K562 (cell line): ENCODE measurements at regions not wholly inside any gene's neighbourhood (a gene's known extent, or its start where the extent isn't known, plus 50 kb on each side); places are given as distances from the start of the nearest gene placed in this dataset.

Experiments used
- ATAC-seq: fragments of 200-7000 bp; cut with Tn5 transposase; 3 replicates; pipeline ENCODE4 v1.9.1; 2020; ENCODE audit warnings: moderate library complexity
- BruUV-seq: library from RNA; stranded (reverse); fragments of 400-500 nt; replicated peaks from 2 replicates; lab custom pipeline; 2021; lab: Mats Ljungman, UMichigan
- CTCF ChIA-PET: fragments of 300-600 bp; formaldehyde crosslinking; extraction: SDS; loops from one replicate; lab custom pipeline; 2021; ENCODE audit warnings: low intra/inter-chr PET ratio; lab: Yijun Ruan, JAX
- POLR2A ChIA-PET: fragments of 300-600, 350-650 bp; sonication (Branson Sonifier 250); formaldehyde crosslinking; extraction: SDS; loops from one replicate; lab custom pipeline; 2021; ENCODE audit warnings: antibody characterized with exemption, inconsistent platforms; lab: Yijun Ruan, JAX
- DNase-seq, 4 experiments: peaks; one replicate each; pipeline versions ENCODE4 v3.0.0 to v3.0.0-alpha.2; 2011 to 2018; ENCODE audit warnings: low spot score in 3 of 4, mixed read lengths in 3 of 4; ENCODE audit errors: extremely low read depth in 1 of 4
- FAIRE-seq: peaks from 2 replicates; lab custom pipeline; 2011; peaks lifted over from hg19 to GRCh38; lab: Jason Lieb, UNC
- H2AFZ ChIP-seq: 2 replicates; pipeline ENCODE4 v1.6.0; 2011; ENCODE audit warnings: low read depth, low read length, control low read depth, inconsistent platforms
- H3K27ac ChIP-seq: fragments of 200-600 bp; 3 replicates; pipeline ENCODE4 v1.8.0; 2011; ENCODE audit warnings: low read depth, mild to moderate bottlenecking, control low read depth, inconsistent platforms, low read length, moderate library complexity, mixed read lengths; ENCODE audit errors: extremely low read depth
- H3K27me3 ChIP-seq, 2 experiments: fragments of 300-600 bp in 1 of 2; 2 replicates in 1 of 2; 3 replicates in 1 of 2; pipeline versions ENCODE4 v1.6.0 to v1.8.0; 2011; ENCODE audit warnings: inconsistent platforms in 2 of 2, low read length in 2 of 2, mild to moderate bottlenecking in 1 of 2, mixed read lengths in 1 of 2, moderate library complexity in 1 of 2; ENCODE audit not compliant: control insufficient read depth in 2 of 2, insufficient read depth in 2 of 2
- H3K36me3 ChIP-seq: fragments of 300-600 bp; 3 replicates; pipeline ENCODE4 v1.8.0; 2011; ENCODE audit warnings: mild to moderate bottlenecking, low read length, inconsistent platforms; ENCODE audit not compliant: control insufficient read depth, insufficient read depth
- H3K4me1 ChIP-seq, 2 experiments: fragments of 200-600 bp in 1 of 2; replicated peaks in 1 of 2; 2 replicates in 1 of 2; 3 replicates in 1 of 2; pipeline versions ENCODE4 v1.5.1 to v1.8.0; 2011; ENCODE audit warnings: inconsistent platforms in 2 of 2, low read length in 2 of 2, mild to moderate bottlenecking in 1 of 2, mixed read lengths in 1 of 2, moderate library complexity in 1 of 2; ENCODE audit not compliant: control insufficient read depth in 2 of 2, insufficient read depth in 2 of 2
- H3K4me2 ChIP-seq: 2 replicates; pipeline ENCODE4 v1.6.1; 2011; ENCODE audit warnings: low read length, control low read depth, inconsistent platforms, mixed read lengths; ENCODE audit not compliant: insufficient read depth
- H3K4me3 ChIP-seq: fragments of 200-600 bp; sonication (generic), shearing (Covaris generic); 2 replicates; pipeline ENCODE4 v1.5.1; 2016; ENCODE audit warnings: control low read depth, inconsistent platforms
- H3K79me2 ChIP-seq: fragments of 200-600 bp; 3 replicates; pipeline ENCODE4 v1.8.0; 2011; ENCODE audit warnings: low read length, inconsistent platforms; ENCODE audit not compliant: control insufficient read depth, insufficient read depth
- H3K9ac ChIP-seq, 2 experiments: 2 replicates each; pipeline versions ENCODE4 v1.6.0 to v1.6.1; 2011; ENCODE audit warnings: low read depth in 2 of 2, low read length in 2 of 2, control low read depth in 1 of 2, inconsistent platforms in 1 of 2, mild to moderate bottlenecking in 1 of 2, mixed read lengths in 1 of 2; ENCODE audit not compliant: insufficient read depth in 1 of 2
- H3K9me1 ChIP-seq: one replicate; pipeline ENCODE4 v1.6.0; 2011; ENCODE audit warnings: inconsistent platforms, mild to moderate bottlenecking, low read length, moderate library complexity; ENCODE audit not compliant: control insufficient read depth, insufficient read depth
- H3K9me3 ChIP-seq: replicated peaks from 2 replicates; pipeline ENCODE4 v1.5.1; 2011; ENCODE audit warnings: low read depth, low read length, inconsistent platforms; ENCODE audit not compliant: control insufficient read depth, insufficient read depth
- H4K20me1 ChIP-seq: replicated peaks from 2 replicates; pipeline ENCODE4 v1.6.1; 2011; ENCODE audit warnings: low read length, inconsistent platforms, mixed read lengths; ENCODE audit not compliant: control insufficient read depth, insufficient read depth
- BACH1 ChIP-seq: fragments of 200-800 bp; sonication (Bioruptor generic); IDR thresholded peaks from 2 replicates; pipeline ENCODE4 v1.6.1; 2016; ENCODE audit warnings: missing genetic modification characterization, missing compliant biosample characterization
- CAMTA2 ChIP-seq: fragments of 250-450 bp; sonication (Bioruptor Pico); conservative IDR thresholded peaks from 2 replicates; pipeline ENCODE4 v1.5.1; 2022
- NFRKB ChIP-seq: fragments of 450-650 bp; IDR thresholded peaks from 2 replicates; pipeline ENCODE4 v1.6.1; 2016; ENCODE audit warnings: low read depth
- PHB ChIP-seq: fragments of 250-450 bp; sonication (Bioruptor Pico); IDR thresholded peaks from 2 replicates; pipeline ENCODE4 v1.5.0; 2021
- PURB ChIP-seq: sonication (generic); formaldehyde crosslinking; IDR thresholded peaks from 2 replicates; pipeline ENCODE4 v1.9.0; 2021; ENCODE audit warnings: low read depth, mild to moderate bottlenecking, missing genetic modification reagents
- SIN3A ChIP-seq, 2 experiments: fragments of 150-350 bp in 1 of 2; IDR thresholded peaks; 2 replicates each; pipeline ENCODE4 v1.6.1; 2011 to 2016; ENCODE audit warnings: borderline replicate concordance in 2 of 2, low read depth in 2 of 2, low read length in 2 of 2, mild to moderate bottlenecking in 2 of 2, moderate library complexity in 2 of 2; ENCODE audit not compliant: control insufficient read depth in 1 of 2
- TAF7 ChIP-seq: fragments of 450-650 bp; IDR thresholded peaks from 2 replicates; pipeline ENCODE4 v1.6.1; 2016; ENCODE audit warnings: missing genetic modification characterization, missing compliant biosample characterization
- ZKSCAN8 ChIP-seq: fragments of 200-800 bp; sonication (Bioruptor generic); IDR thresholded peaks from 2 replicates; pipeline ENCODE4 v1.6.1; 2016; ENCODE audit warnings: missing genetic modification characterization, missing compliant biosample characterization
- WGBS: fragments of 100-300 bp; shearing (Covaris generic); methylation state at CpG from one replicate; pipeline ENCODE4 v1.1.6; 2016; ENCODE audit warnings: low coverage, mixed read lengths; ENCODE audit not compliant: insufficient coverage; ENCODE audit errors: missing lambda C conversion rate; 5-methylcytosine and 5-hydroxymethylcytosine counted together
- in situ Hi-C: fragments of 300-500 bp; cut with MboI; formaldehyde crosslinking; loops from 4 replicates; pipeline ENCODE4 v1.15.0; 2018; ENCODE audit warnings: inconsistent platforms, mixed read lengths
- intact Hi-C: fragments of 100-400 bp; cut with micrococcal nuclease; formaldehyde crosslinking; loops from 2 replicates; pipeline ENCODE4 v1.14.2; 2022
- TF ChIP-seq, protein P1 (sequence below): fragments of 450-650 bp; formaldehyde crosslinking; IDR thresholded peaks from 2 replicates; pipeline ENCODE4 v1.4.0; 2020; ENCODE audit warnings: mild to moderate bottlenecking, moderate library complexity
- TF ChIP-seq, protein P2 (sequence below): fragments of 450-650 bp; IDR thresholded peaks from one replicate; pipeline ENCODE4 v1.6.1; 2018; ENCODE audit warnings: mild to moderate bottlenecking, moderate library complexity; ENCODE audit not compliant: partially characterized antibody
- TF ChIP-seq, protein P3 (sequence below), 3 experiments: IDR thresholded peaks in 2 of 3; conservative IDR thresholded peaks in 1 of 3; 2 replicates each; pipeline ENCODE4 v1.5.1; 2011 to 2012; ENCODE audit warnings: low read length in 3 of 3, mild to moderate bottlenecking in 3 of 3, control low read depth in 2 of 3, improper control_type of control experiment in 1 of 3, inconsistent platforms in 1 of 3, low read depth in 1 of 3, mixed read lengths in 1 of 3, moderate library complexity in 1 of 3; ENCODE audit not compliant: insufficient read depth in 2 of 3

DNA sequence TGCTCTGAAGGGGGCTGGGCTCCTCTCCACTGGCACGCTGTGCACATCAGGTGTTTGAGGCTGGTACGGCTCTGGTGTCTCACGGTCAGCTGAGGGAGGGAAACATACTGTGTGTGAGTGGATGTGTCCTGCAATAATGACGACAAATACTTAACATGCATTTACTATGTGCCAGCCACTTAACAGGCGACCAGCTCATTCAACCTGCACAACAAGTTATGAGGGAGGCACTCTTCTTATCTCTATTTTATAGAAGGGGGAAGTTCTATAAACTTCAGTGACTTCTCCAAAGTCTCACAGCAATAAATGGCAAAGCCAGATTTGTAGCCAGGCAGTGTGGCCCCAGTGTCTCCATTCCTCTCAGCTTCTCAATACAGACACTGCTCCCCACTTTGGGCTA is 83.1 kb upstream of the LINGO1 start:
- Histone ChIP-seq H3K36me3 (no peaks in the 10 kb centered on the region), H3K4me2 (no peak overlapping the region), H4K20me1 (0 out of 2 replicates have a peak, but pooled peaks cover 6% of the 10 kb centered on the region), H3K79me2 (no peaks in the 10 kb centered on the region), H3K27me3 (peaks cover 7 to 29% of the 10 kb centered on the region in 2 experiments; a peak in 4 of 5 replicates), H3K4me3 (no peak overlapping the region), H2AFZ (no peak overlapping the region), H3K9me1 (peaks cover 3% of the 10 kb centered on the region), H3K4me1 (peaks cover 0 to 35% of the 10 kb centered on the region in 2 experiments; a peak in 2 of 5 replicates), H3K9me3 (no peaks in the 10 kb centered on the region), H3K27ac (no peak overlapping the region), H3K9ac (no peak overlapping the region)
- ATAC-seq = no peak
- DNase-seq = no peak
- ChIA-PET CTCF (no interaction called here), POLR2A (interaction anchor here (1.7 kb wide), 1 partner anchor 10 kb away, joined by 4 read pairs; no protein-coding TSS in a partner anchor)
- no TSS peak for BruUV-seq
- in situ Hi-C loops = no loop called here
- TF ChIP-seq ZKSCAN8 (CRISPR knock-in tag) = 0 out of 2 replicates have a peak, but pooled peaks have one; percentile 2
- TF ChIP-seq, protein P1, sequence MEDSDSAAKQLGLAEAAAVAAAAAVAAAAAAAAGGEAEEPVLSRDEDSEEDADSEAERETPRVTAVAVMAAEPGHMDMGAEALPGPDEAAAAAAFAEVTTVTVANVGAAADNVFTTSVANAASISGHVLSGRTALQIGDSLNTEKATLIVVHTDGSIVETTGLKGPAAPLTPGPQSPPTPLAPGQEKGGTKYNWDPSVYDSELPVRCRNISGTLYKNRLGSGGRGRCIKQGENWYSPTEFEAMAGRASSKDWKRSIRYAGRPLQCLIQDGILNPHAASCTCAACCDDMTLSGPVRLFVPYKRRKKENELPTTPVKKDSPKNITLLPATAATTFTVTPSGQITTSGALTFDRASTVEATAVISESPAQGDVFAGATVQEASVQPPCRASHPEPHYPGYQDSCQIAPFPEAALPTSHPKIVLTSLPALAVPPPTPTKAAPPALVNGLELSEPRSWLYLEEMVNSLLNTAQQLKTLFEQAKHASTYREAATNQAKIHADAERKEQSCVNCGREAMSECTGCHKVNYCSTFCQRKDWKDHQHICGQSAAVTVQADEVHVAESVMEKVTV (CRISPR knock-in tag) = no peak
- WGBS = 9% methylated on average over 5 of the region's 5 CpGs
- intact Hi-C loops = no loop called here
- FAIRE-seq = no peak

DNA sequence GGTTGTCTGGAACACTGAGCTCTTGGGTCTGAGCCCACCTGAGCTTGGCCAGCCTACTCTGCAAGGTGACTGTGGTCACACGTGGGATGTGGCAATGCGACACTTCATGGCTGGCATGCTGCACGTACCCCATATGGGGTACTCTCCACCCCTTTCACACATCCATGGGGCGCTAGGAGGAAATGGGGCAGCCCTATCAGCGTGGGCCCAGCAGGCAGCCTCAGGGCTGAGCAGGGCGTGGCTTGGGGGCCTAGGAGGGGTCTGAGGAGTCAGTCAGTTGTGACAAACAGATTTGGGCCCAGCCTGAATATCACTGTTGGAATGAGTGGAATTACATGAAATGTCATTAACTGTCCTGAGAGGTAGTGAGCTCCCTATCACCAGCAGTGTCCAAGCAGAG is 82.3 kb upstream of the LINGO1 start:
- Histone ChIP-seq H3K9me3 (no peaks in the 10 kb centered on the region), H4K20me1 (0 out of 2 replicates have a peak, but pooled peaks cover 6% of the 10 kb centered on the region), H3K27me3 (peaks cover 9 to 37% of the 10 kb centered on the region in 2 experiments; a peak in 4 of 5 replicates), H3K4me3 (no peak overlapping the region), H3K9me1 (peaks cover 3% of the 10 kb centered on the region), H3K79me2 (no peaks in the 10 kb centered on the region), H3K4me2 (no peak overlapping the region), H3K27ac (no peak overlapping the region), H3K9ac (peak overlapping the region in 1 of 2 experiments; percentile 61; a peak in 1 of 4 replicates), H3K4me1 (peaks cover 0 to 30% of the 10 kb centered on the region in 2 experiments; a peak in 2 of 5 replicates), H3K36me3 (no peaks in the 10 kb centered on the region), H2AFZ (no peak overlapping the region)
- in situ Hi-C loops = no loop called here
- FAIRE-seq (no peak), ATAC-seq (no peak), DNase-seq (no peak)
- POLR2A ChIA-PET = interaction anchor here (1.7 kb wide), 1 partner anchor 9 kb away, joined by 4 read pairs; no protein-coding TSS in a partner anchor
- intact Hi-C loops = no loop called here
- CTCF ChIA-PET = no interaction called here
- WGBS = 5% methylated on average over 6 of the region's 6 CpGs
- BruUV-seq = no TSS peak
- no peak for TF ChIP-seq PURB (CRISPR knock-in tag)
- TF ChIP-seq BACH1 (tag) = no peak
- TF ChIP-seq NFRKB = no peak
- no peak for TF ChIP-seq TAF7
- TF ChIP-seq PHB (CRISPR knock-in tag) = no peak
- TF ChIP-seq, protein P2, sequence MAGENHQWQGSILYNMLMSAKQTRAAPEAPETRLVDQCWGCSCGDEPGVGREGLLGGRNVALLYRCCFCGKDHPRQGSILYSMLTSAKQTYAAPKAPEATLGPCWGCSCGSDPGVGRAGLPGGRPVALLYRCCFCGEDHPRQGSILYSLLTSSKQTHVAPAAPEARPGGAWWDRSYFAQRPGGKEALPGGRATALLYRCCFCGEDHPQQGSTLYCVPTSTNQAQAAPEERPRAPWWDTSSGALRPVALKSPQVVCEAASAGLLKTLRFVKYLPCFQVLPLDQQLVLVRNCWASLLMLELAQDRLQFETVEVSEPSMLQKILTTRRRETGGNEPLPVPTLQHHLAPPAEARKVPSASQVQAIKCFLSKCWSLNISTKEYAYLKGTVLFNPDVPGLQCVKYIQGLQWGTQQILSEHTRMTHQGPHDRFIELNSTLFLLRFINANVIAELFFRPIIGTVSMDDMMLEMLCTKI = no peak
- TF ChIP-seq, protein P3, sequence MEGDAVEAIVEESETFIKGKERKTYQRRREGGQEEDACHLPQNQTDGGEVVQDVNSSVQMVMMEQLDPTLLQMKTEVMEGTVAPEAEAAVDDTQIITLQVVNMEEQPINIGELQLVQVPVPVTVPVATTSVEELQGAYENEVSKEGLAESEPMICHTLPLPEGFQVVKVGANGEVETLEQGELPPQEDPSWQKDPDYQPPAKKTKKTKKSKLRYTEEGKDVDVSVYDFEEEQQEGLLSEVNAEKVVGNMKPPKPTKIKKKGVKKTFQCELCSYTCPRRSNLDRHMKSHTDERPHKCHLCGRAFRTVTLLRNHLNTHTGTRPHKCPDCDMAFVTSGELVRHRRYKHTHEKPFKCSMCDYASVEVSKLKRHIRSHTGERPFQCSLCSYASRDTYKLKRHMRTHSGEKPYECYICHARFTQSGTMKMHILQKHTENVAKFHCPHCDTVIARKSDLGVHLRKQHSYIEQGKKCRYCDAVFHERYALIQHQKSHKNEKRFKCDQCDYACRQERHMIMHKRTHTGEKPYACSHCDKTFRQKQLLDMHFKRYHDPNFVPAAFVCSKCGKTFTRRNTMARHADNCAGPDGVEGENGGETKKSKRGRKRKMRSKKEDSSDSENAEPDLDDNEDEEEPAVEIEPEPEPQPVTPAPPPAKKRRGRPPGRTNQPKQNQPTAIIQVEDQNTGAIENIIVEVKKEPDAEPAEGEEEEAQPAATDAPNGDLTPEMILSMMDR (IDR thresholded peaks at IDR 0.05 in 2 of 3, conservative IDR thresholded peaks at IDR 0.05 in 1 of 3; ENCODE audit: insufficient read depth in 2 of 3, low read depth in 1 of 3, low read length in 3 of 3) = no peak
- no peak for TF ChIP-seq CAMTA2
- TF ChIP-seq SIN3A (IDR thresholded peaks at IDR 0.05; ENCODE audit: borderline replicate concordance in 2 of 2, control insufficient read depth in 1 of 2, low read depth in 2 of 2, low read length in 2 of 2) = no peak
